ENCODE measurements at regions not wholly inside any gene's neighbourhood (a gene's known extent, or its start where the extent isn't known, plus 50 kb on each side); places are given as distances from the start of the nearest gene placed in this dataset.

- no peak for ATAC-seq
- TF ChIP-seq CTCF (IDR thresholded peaks at IDR 0.05): no peak
- H3K4me1 ChIP-seq: no peaks in the 10 kb centered on the region
Measured at GRCh38 chr10:9688711-9689110, 1329.0 kb upstream of the CELF2 start.

DNA sequence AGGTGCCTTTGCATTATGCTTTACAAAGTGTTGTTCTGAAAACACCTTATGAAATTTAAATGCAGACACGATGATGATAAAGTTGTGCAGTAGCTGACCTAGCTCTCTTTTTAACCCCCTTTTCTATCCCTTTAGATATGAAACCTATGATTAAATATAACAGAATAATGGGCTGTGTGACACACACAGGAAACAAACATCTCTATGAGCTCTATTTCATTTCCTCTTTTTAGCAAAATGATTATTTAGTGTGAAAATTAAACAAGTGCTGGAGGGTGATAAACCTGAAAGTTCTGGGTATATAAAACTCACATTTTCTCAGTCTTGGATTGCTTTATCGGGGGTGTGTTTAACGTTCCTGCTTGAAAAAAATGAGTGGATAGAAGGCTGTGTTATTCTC, 1310.5 kb upstream of the CELF2 start:
- no peak for TF ChIP-seq CTCF (IDR thresholded peaks at IDR 0.05)
- ATAC-seq (no peak), DNase-seq (no peak)
- intact Hi-C loops (cut with DNase I): no loop called here
- H3K4me3 ChIP-seq: no peak overlapping the region
- no peaks in the 10 kb centered on the region for H3K27me3 ChIP-seq
- no peaks in the 10 kb centered on the region for H3K4me1 ChIP-seq
- no peaks in the 10 kb centered on the region for H3K9me3 ChIP-seq
- no peaks in the 10 kb centered on the region for H3K36me3 ChIP-seq
- no peak overlapping the region for H3K27ac ChIP-seq

More at GRCh38 chr10:9688711-9689110, 1329.0 kb upstream of the CELF2 start:
- H3K9me3 ChIP-seq: no peaks in the 10 kb centered on the region
- H3K36me3 ChIP-seq: no peaks in the 10 kb centered on the region
- no peak overlapping the region for H3K4me3 ChIP-seq
- no peak for DNase-seq
- intact Hi-C loops (cut with DNase I): no loop called here
- H3K27ac ChIP-seq: no peak overlapping the region
- no peaks in the 10 kb centered on the region for H3K27me3 ChIP-seq

GRCh38 chr10:9709849-9710248, 1307.8 kb upstream of the CELF2 start:
- Histone ChIP-seq H3K27ac (no peak overlapping the region), H3K9me3 (no peaks in the 10 kb centered on the region), H3K27me3 (no peaks in the 10 kb centered on the region), H3K36me3 (no peaks in the 10 kb centered on the region), H3K4me1 (no peaks in the 10 kb centered on the region), H3K4me3 (no peak overlapping the region)
- intact Hi-C loops (cut with DNase I): no loop called here
- no peak for DNase-seq
- no peak for TF ChIP-seq CTCF (IDR thresholded peaks at IDR 0.05)
- no peak for ATAC-seq

DNA sequence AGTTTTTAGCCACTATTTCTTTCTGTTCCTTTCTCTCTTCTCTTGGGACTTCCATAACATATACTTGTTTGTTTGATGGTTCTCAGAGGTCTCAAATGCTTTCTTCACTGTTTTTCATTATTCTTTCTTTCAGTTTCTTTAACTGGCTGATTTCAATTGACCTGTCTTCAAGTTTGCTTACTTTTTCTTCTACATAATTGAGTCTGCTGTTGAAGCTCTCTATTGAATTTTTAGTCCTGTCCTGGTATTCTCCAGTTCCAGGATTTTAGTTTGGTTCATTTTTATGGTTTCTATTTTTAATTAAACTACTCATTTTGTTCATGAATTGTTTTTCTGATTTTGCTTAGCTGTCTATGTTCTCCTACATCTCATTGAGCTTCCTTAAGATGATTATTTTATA, 1305.3 kb upstream of the CELF2 start:
- no peak for TF ChIP-seq CTCF (IDR thresholded peaks at IDR 0.05)
- H3K36me3 ChIP-seq: no peaks in the 10 kb centered on the region
- no peak overlapping the region for H3K27ac ChIP-seq
- DNase-seq (no peak), ATAC-seq (no peak)
- intact Hi-C loops (cut with DNase I): no loop called here
- no peaks in the 10 kb centered on the region for H3K9me3 ChIP-seq
- no peaks in the 10 kb centered on the region for H3K4me1 ChIP-seq
- no peaks in the 10 kb centered on the region for H3K27me3 ChIP-seq
- no peak overlapping the region for H3K4me3 ChIP-seq

GRCh38 chr10:9719246-9719645, 1298.4 kb upstream of the CELF2 start:
- DNase-seq: no peak
- Histone ChIP-seq H3K4me3 (no peak overlapping the region), H3K27ac (no peak overlapping the region), H3K36me3 (no peaks in the 10 kb centered on the region), H3K4me1 (no peaks in the 10 kb centered on the region), H3K27me3 (no peaks in the 10 kb centered on the region), H3K9me3 (no peaks in the 10 kb centered on the region)
- intact Hi-C loops (cut with DNase I): no loop called here
- no peak for ATAC-seq
- no peak for TF ChIP-seq CTCF (IDR thresholded peaks at IDR 0.05)

DNA sequence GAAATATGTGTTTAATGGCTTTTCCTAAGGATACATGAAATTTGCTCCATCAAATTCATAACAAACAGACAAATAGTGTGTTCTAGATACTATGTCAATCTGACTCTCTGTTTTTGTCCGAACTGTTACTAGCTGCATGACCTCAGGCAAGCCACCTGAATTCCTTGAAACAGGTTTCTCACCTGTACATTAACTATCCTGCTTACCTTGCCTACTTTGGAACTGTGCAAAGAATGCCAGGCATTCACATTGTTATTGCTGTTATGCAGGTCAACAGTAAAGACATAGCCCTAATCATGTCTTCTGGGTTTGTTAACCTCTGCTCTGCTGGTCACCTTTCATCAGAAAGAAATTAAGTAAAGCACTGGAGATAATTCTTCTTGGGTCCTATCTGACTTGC, 1283.9 kb upstream of the CELF2 start:
- DNase-seq (no peak), ATAC-seq (peak; percentile 70)
- Histone ChIP-seq H3K4me3 (no peak overlapping the region), H3K9me3 (no peaks in the 10 kb centered on the region), H3K27me3 (no peaks in the 10 kb centered on the region), H3K36me3 (no peaks in the 10 kb centered on the region), H3K27ac (no peak overlapping the region), H3K4me1 (no peaks in the 10 kb centered on the region)
- TF ChIP-seq CTCF (IDR thresholded peaks at IDR 0.05): no peak
- intact Hi-C loops (cut with DNase I): no loop called here
